PC-3 (cell line): ENCODE measurements at regions not wholly inside any gene's neighbourhood (a gene's known extent, or its start where the extent isn't known, plus 50 kb on each side); places are given as distances from the start of the nearest gene placed in this dataset.

Experiments used
- EZH2 ChIP-seq: fragments of 300-600 bp; sonication (generic); IDR thresholded peaks from one replicate; pipeline ENCODE4 v1.6.1; 2017; ENCODE audit warnings: antibody characterized with exemption, mild to moderate bottlenecking, low read length; ENCODE audit not compliant: unreplicated experiment
- TF ChIP-seq, protein P1 (sequence below): fragments of 300-600 bp; sonication (generic); conservative IDR thresholded peaks from 2 replicates; pipeline ENCODE4 v1.5.1; 2017; ENCODE audit warnings: antibody characterized with exemption, low read depth, mild to moderate bottlenecking, low read length

DNA sequence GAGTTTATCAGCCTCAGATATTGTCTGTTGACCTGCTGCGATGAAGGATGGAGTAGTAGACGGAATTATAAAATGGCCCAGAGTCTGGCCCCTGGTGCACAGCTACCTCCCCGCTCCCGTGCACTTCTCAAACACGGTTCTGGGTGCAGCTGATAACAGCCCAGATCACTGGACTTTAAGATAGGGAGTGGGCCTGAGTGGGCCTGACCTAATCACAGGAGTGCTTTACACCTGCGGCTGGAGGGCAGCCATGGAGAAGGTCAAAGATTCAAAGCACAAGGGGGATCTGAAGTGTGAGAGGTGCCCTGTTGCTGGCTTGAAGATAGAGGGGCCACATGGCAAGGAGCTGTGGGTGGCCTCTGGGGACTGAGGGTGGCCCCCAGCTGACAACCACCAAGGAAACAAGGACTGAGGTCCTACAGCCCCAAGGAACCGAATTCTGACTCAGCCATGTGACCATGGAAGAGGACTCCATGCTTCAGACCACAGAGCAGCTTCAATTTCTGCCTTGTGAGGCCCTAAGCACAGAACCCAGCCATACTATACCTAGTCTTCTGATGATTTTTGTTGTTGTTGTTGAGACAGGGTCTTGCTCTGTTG lies 113.4 kb downstream of the ZNF664 start:
- TF ChIP-seq, protein P1, sequence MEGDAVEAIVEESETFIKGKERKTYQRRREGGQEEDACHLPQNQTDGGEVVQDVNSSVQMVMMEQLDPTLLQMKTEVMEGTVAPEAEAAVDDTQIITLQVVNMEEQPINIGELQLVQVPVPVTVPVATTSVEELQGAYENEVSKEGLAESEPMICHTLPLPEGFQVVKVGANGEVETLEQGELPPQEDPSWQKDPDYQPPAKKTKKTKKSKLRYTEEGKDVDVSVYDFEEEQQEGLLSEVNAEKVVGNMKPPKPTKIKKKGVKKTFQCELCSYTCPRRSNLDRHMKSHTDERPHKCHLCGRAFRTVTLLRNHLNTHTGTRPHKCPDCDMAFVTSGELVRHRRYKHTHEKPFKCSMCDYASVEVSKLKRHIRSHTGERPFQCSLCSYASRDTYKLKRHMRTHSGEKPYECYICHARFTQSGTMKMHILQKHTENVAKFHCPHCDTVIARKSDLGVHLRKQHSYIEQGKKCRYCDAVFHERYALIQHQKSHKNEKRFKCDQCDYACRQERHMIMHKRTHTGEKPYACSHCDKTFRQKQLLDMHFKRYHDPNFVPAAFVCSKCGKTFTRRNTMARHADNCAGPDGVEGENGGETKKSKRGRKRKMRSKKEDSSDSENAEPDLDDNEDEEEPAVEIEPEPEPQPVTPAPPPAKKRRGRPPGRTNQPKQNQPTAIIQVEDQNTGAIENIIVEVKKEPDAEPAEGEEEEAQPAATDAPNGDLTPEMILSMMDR = no peak
- no peak for TF ChIP-seq EZH2
